Uterus (tissue), 2 donors: ENCODE measurements at regions not wholly inside any gene's neighbourhood (a gene's known extent, or its start where the extent isn't known, plus 50 kb on each side); places are given as distances from the start of the nearest gene placed in this dataset.

ENCODE experiments used
- CTCF ChIP-seq, 4 experiments: fragments of 200-600 bp in 2 of 4; fragments of 450-650 bp in 2 of 4; sonication (generic) in 2 of 4; IDR thresholded peaks; one replicate each; pipeline ENCODE4 v1.5.1; 2016 to 2019; ENCODE audit warnings: antibody characterized with exemption in 4 of 4, mild to moderate bottlenecking in 2 of 4, moderate library complexity in 1 of 4
- POLR2A ChIP-seq, 2 donors: fragments of 450-650 bp; IDR thresholded peaks; one replicate each; pipeline ENCODE4 v1.6.1; 2016; ENCODE audit warnings: antibody characterized with exemption in 2 of 2, mild to moderate bottlenecking in 1 of 2, moderate library complexity in 1 of 2

GRCh38 chr11:129277198-129277843 lies 85.2 kb upstream of the ARHGAP32 start:
- TF ChIP-seq CTCF (IDR thresholded peaks at IDR 0.05): no peak
- TF ChIP-seq POLR2A (IDR thresholded peaks at IDR 0.05): no peak
